ENCODE measurements at regions not wholly inside any gene's neighbourhood (a gene's known extent, or its start where the extent isn't known, plus 50 kb on each side); places are given as distances from the start of the nearest gene placed in this dataset.

DNA sequence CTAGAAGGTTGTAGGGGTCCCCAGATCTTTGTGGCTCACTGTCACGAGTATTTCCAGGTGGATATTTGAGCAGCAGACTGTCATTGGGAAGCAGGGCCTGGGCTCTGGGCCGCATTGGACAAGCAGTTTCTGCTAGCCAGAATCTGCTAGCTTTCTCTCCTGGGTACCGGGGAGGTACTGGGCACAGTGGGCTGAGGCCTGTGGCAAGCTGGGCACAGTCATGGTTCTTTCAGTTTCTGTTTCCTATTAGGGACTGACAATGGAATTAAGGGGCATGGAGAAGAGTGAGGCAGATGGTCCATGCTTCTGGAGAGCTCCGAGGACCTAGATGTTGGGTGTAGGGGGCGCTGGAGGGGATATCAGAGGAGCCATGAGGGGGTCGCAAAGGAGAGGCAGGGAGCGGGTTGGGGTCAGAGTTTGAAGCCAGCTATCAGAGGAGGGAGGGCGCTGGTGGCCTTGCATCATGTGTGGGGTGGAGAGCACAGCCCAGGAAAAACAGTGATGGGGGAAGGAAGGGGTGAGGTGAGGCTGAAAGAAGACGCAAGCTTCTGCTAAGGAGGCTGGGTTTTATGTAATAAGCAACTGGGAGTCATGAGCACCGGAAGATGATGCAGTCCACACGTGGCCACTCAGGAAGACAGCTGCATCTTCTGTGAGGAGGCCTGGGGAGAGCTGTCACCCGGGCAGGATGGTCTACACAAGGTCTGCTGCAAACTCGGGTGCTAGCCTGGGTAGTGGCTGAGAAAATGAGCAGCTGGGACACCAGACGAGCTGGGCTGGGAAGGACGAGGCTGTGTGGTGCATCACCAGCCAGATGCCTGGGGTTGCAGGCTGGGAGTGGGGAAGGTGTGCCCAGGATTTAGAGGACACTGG, 72.7 kb downstream of the IER5 start:
- DNase-seq: no peak
- no peak for ATAC-seq
- peak overlapping the region in 1 of 2 donors; percentile 13 for H3K27ac ChIP-seq
- TF ChIP-seq, protein P1, sequence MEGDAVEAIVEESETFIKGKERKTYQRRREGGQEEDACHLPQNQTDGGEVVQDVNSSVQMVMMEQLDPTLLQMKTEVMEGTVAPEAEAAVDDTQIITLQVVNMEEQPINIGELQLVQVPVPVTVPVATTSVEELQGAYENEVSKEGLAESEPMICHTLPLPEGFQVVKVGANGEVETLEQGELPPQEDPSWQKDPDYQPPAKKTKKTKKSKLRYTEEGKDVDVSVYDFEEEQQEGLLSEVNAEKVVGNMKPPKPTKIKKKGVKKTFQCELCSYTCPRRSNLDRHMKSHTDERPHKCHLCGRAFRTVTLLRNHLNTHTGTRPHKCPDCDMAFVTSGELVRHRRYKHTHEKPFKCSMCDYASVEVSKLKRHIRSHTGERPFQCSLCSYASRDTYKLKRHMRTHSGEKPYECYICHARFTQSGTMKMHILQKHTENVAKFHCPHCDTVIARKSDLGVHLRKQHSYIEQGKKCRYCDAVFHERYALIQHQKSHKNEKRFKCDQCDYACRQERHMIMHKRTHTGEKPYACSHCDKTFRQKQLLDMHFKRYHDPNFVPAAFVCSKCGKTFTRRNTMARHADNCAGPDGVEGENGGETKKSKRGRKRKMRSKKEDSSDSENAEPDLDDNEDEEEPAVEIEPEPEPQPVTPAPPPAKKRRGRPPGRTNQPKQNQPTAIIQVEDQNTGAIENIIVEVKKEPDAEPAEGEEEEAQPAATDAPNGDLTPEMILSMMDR (IDR thresholded peaks at IDR 0.05): no peak
- H3K36me3 ChIP-seq: no peaks in the 10 kb centered on the region
- H3K4me3 ChIP-seq: no peak overlapping the region
- H3K9me3 ChIP-seq: peaks cover 0 to 19% of the 10 kb centered on the region in 2 donors
- H3K27me3 ChIP-seq: no peaks in the 10 kb centered on the region
- intact Hi-C loops (cut with DNase I): no loop called here
- H3K4me1 ChIP-seq: peaks cover 0 to 29% of the 10 kb centered on the region in 2 donors

DNA sequence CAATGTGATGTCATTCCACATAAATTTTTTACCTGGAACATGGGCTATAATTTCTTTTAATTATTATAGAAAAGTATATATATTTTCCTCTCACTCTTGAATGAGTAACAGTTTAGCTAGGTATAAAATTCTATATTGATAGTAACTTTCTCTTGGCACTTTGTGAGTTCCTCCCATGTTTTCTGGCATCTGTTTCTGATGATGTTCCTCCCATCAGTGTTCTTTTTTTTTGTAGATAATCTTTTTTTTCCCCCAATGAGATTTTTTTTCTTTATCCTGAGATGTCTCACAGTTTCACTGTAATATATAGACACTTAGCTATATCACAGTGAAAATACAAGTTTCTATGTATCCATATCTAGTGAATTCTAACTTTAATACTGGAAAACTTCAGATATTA, 75.2 kb downstream of the IER5 start:
- H3K4me3 ChIP-seq: no peak overlapping the region
- no peak for ATAC-seq
- intact Hi-C loops (cut with DNase I): no loop called here
- no peak overlapping the region for H3K27ac ChIP-seq
- peaks cover 0 to 19% of the 10 kb centered on the region in 2 donors for H3K9me3 ChIP-seq
- TF ChIP-seq, protein P1 (IDR thresholded peaks at IDR 0.05): no peak
- H3K4me1 ChIP-seq: peaks cover 0 to 35% of the 10 kb centered on the region in 2 donors
- H3K27me3 ChIP-seq: no peaks in the 10 kb centered on the region
- H3K36me3 ChIP-seq: no peaks in the 10 kb centered on the region
- DNase-seq: no peak

DNA sequence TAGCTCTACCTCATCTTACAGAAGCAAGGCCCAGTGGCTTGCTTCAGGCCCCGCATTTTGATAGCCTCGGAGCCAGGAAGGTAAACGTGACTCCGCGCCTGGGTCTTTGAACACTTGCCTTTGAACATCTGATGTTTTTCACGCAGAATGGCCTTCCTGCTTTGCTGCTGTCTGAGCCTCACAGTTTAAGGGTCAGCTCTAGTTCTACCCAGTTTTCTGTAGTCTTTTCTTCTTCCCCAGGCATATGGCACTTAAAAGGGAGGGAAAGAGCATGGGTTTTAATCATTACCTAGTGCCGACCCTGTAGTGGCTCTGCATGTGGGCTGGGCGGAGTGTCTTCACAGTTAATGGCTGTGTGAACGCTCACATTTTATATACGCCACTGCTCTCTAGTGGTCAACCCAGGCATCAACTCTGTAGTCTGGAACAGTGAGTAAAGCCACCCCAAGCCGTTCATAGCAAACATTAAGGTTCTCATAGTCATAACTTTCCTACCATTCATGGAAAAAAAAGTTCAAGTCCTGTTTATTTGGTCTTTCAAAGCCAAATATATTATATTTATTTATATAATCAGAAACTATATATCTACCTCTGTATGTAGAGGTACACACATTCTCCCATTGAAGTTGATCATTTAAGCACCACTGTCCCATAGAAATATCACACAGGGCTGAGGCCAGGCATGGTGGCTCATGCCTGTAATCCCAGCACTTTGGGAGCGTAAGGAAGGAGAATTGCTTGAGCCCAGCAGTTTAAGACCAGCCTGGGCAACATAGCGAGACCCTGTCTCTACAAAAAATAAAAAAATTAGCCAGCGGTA, 78.1 kb downstream of the IER5 start:
- peaks cover 0 to 19% of the 10 kb centered on the region in 2 donors for H3K9me3 ChIP-seq
- peak in 3 of 4 donors; percentile 50 to 83 (median 72) for DNase-seq
- H3K4me1 ChIP-seq: peaks cover 0 to 8% of the 10 kb centered on the region in 2 donors
- H3K4me3 ChIP-seq: no peak overlapping the region
- H3K27ac ChIP-seq: no peak overlapping the region
- TF ChIP-seq, protein P1 (IDR thresholded peaks at IDR 0.05): peak; percentile 80 to 87
- peak; percentile 100 for ATAC-seq
- no peaks in the 10 kb centered on the region for H3K27me3 ChIP-seq
- no peaks in the 10 kb centered on the region for H3K36me3 ChIP-seq
- intact Hi-C loops (cut with DNase I): loop anchor here in 1 of 2 donors (5.0 kb wide), 1 partner anchor 284 kb away; no protein-coding TSS in a partner anchor

DNA sequence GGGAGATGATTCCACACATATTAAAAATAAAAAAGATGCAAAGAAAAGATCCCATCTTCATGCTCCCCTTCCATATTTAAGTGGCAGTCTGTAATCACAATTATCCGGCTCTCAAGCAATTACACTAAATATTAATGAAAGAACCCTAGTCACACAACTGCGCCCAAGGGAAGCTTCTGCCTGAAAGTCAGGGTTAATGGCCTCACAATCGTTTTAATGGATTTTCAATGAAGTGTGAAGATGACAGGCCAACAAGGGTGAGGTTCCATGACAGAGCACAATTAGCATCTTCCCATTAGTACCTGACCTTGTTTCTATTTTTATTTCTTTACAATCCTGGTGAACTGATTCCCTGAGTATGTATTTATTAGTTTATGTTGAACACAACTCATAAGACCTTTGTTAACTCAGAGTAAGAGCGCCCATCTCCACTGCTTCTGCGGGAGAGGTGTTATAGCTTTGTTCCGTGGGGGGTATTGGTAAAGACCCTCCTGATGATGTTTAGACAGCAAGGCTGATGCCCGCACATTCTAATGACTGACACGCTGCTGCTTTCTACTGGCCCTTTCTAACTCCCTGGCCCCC, 80.9 kb downstream of the IER5 start:
- H3K4me3 ChIP-seq: no peak overlapping the region
- DNase-seq: no peak
- H3K27ac ChIP-seq: no peak overlapping the region
- H3K27me3 ChIP-seq: no peaks in the 10 kb centered on the region
- TF ChIP-seq, protein P1 (IDR thresholded peaks at IDR 0.05): no peak
- intact Hi-C loops (cut with DNase I): loop anchor here in 1 of 2 donors (5.0 kb wide), 1 partner anchor 287 kb away; no protein-coding TSS in a partner anchor
- H3K9me3 ChIP-seq: peaks cover 0 to 6% of the 10 kb centered on the region in 2 donors
- ATAC-seq: no peak
- peaks cover 0 to 8% of the 10 kb centered on the region in 2 donors for H3K4me1 ChIP-seq
- H3K36me3 ChIP-seq: no peaks in the 10 kb centered on the region
